ENCODE measurements at regions not wholly inside any gene's neighbourhood (a gene's known extent, or its start where the extent isn't known, plus 50 kb on each side); places are given as distances from the start of the nearest gene placed in this dataset.

DNA sequence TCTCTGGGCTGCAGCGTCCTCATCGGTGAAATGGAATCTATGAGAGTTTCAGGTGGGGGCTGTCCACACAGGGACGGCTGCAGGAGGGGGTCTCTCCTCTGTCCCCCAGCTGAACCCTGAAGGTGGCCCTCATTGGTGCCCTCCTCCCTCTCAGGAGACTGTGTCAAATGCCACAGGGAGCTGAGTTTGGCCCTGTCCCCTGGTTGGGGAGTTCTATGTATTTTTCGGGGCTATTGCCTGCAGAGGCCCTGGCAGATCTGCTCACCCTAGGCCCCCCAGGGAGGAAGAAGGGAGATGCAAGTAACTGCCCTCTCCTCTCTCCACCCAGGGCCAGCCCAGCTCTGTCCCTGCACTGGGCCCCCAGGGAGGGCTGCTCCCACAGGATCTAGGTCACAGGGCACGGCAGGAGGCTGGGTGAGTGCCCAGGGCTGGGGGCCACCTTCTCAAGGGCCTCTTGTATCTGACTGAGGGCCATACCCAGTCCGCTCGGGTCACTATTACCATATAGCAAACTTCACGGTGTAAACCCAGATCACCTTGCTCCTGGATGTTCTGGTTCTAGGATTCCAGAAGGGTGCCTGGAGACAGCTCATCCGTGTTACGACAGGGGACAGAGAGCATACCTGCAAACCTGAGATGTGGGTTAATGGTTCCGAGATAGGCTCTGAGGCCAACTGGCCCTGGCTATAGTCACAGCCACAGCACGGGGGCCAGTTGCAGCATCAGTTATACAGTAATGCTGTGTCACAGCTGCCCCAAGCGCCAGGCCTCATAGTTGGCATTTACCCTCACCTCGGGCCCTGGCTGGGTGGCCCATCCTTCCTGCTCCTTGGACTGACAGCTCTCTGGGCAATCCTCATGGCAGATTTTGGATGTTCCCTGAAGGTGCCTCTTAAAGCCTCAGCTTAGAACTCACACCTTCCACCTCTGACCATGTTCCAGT, 102.4 kb upstream of the PRR23E start:
- no peak for DNase-seq

GRCh38 chr3:127091376-127091775, 101.6 kb upstream of the PRR23E start:
- DNase-seq = no peak

- DNase-seq = no peak
Measured at GRCh38 chr3:127092368-127092767, 100.6 kb upstream of the PRR23E start.

- DNase-seq = no peak
Measured at GRCh38 chr3:127092776-127093175, 100.2 kb upstream of the PRR23E start.

DNA sequence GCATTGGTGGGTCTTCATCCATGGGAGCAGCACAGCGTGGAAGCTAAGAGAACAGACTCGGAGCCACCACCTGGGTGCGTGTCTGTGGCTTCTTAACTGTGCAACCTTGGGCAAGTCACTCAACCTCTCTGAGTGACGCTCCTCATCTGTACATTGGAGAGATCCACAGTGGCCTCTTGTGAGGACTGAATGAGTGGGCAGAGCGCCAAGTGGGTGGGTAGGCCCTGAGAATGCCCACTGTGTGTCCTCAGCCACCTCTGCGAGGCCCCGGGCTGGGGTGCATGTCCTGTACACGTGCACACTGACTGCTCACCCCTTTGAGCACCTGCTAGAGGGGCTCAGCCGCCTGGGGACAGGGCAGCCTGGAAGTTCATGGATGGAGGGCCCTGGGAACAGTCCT, 99.6 kb upstream of the PRR23E start:
- no peak for DNase-seq

- no peak for DNase-seq
Measured at GRCh38 chr3:127095774-127096173, 97.2 kb upstream of the PRR23E start.

DNA sequence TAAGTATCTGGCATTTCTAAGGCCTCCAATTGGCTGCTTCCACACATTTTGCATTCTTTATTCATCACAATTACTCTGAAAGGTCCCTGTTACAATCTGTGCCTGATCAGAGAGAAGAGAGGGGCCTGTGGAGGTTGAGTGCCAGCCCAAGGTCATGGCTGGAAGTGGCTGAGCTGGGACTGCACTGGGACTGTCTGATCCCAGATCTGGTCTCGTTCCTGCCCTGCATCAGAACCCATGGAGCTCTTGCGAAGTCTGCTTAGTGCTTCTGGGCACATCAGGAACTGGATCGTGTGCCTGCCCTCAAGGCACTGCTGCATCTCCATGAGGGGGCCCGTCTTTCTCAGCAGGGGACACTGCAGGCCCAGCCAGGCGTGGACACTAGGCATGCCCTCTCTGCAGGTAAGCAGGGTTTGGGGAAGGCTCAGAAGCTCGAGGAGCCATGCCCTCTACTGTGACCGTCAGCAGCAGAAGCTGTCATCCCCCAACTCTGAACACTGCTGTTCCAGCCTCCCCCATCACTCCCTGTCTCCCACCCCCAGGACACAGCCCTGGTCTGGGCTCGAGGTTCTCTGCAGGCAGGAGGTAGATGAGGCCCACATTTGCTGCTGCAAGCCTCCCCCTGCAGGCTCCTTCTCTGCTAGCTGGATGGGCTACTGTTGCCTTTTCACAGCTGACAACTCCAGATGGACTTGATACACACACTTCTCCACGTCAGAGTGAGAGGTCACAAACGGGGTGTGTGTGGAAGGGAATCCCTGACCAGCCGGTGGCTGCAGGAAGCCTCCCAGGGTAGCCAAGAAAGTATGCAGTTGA, 96.5 kb upstream of the PRR23E start:
- DNase-seq = no peak

- no peak for DNase-seq
Measured at GRCh38 chr3:127097072-127097405, 95.9 kb upstream of the PRR23E start.

GRCh38 chr3:127097481-127097880, 95.5 kb upstream of the PRR23E start:
- DNase-seq = no peak

GRCh38 chr3:127099982-127100381, 92.9 kb upstream of the PRR23E start:
- no peak for DNase-seq

GRCh38 chr3:127100459-127101410, 92.2 kb upstream of the PRR23E start:
- DNase-seq = no peak

GRCh38 chr3:127101411-127102187, 91.3 kb upstream of the PRR23E start:
- no peak for DNase-seq

DNA sequence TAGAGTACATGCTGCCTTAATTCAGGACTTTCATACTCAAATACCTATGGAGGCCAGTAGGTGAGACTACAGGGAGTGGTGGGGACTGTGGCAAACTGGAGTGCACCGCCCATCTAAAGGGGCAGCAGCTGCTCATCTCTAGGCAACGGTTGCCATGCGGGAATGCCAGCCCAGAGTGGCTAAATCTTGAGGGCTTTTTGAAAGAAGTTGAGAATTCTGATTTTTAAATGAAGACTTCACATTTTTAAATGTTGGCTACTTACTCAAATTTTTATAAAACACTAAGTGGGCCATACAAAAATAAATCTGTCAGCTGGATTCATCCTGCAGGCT, 90.8 kb upstream of the PRR23E start:
- no peak for DNase-seq

DNA sequence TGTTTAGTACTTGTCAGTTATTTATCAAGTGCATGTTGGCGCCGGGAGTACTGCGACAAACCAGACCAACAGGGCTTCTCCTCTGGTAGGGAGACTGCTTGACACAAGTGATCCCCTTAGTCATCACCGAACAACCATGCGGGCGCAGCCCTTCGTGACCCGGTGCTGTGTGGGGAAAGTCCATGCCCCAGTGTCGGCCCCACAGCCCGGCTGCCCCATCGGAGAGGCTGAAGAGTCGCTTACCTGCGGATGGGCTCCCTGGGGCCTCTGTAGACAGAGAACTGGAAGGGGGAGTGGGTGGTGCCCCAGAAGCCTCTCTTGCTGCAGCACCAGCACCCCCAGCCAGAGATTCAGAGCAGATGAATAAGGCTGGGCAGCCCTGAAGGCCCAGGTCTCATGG, 90.3 kb upstream of the PRR23E start:
- DNase-seq = no peak

DNA sequence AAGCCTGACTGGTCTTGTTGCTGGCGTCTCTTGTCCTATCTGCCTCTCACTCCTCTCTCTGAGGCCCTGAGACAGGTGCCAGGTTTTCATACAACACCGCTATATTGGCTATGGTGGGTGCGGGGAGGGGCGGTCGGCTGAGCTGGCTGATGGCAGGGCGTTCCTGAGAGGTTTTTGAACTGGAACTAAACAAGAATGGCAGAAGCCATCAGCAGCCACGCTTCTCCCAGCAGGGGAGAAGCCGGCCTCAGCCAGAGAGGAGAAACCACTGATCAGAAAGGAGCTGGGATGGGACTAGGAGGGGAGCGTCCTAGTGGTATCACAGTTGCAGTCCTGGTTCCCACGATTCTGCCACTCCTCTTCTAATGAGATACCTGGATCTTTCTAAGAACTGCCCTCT, 89.9 kb upstream of the PRR23E start:
- no peak for DNase-seq

GRCh38 chr3:127104586-127104985, 88.3 kb upstream of the PRR23E start:
- DNase-seq = no peak

GRCh38 chr3:127105587-127105986, 87.3 kb upstream of the PRR23E start:
- no peak for DNase-seq

DNA sequence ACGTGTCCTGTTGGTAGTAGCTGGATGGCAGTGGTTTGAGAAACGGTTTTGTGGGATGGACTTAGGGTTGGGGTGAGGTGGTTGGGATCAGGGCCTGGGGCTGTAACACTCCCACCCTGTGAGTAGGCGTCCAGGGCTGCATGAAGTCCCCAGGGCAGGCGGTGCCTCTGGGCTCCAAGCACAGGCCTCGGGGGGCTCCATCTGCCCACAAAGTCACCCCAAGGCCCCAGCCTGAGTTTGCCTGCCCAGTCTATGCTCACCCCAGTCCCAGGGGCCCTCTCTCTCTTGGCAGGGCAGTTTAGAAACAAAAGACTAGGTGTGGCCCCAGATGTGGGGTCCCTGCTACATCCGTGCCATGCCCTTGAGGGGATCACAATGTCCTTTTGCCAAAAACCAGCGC, 86.9 kb upstream of the PRR23E start:
- DNase-seq = no peak

DNA sequence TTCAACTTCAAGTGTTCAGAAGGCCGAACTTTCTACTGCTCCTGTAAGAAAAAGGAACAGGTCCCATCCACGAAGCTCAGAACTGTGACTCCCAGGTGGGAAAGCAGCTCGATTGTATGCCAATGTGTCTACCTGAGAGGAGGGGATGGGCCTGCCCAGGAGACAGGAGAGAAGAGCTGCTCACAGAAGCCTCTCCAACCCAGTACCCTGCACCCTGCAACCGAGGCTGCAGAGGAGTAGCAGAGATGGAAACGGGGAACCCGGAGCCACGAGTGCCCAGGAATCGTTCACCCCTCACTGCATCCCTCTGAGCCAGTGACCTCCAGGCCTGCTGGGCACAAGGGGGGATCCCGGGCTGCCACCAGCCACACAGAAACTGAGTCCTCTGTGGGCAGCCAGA, 86.5 kb upstream of the PRR23E start:
- no peak for DNase-seq

DNA sequence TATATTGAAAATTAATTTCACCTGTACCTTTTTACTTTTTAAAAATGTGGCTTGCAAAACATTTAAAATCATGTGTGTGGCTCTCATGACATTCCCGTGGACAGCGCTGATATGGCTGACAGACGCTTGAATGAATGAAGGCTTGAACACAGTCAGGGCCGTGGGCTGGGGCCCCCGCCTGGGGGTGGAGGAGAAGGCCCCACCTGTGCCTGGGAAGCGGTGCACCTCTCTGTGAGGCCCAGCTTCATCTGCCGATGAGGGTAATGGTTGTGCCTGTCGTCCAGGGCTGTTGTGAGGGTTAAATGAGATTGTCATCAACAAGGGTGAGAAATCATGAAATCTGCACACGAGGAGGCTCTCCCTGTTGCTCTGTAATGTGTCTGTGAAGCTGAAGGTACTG, 85.9 kb upstream of the PRR23E start:
- no peak for DNase-seq

- no peak for DNase-seq
Measured at GRCh38 chr3:127107491-127108375, 85.2 kb upstream of the PRR23E start.

Measured in NCI-H446 (cell line).